H1 (cell line): ENCODE measurements at regions not wholly inside any gene's neighbourhood (a gene's known extent, or its start where the extent isn't known, plus 50 kb on each side); places are given as distances from the start of the nearest gene placed in this dataset.

ENCODE experiments used
- CTCF ChIA-PET: fragments of 300-600 bp; sonication (Branson Sonifier 250); formaldehyde crosslinking; loops from one replicate; lab custom pipeline; 2021; ENCODE audit not compliant: partially characterized antibody; lab: Charles Lee
- POLR2A ChIA-PET: fragments of 300-600 bp; sonication (Branson Sonifier 250); formaldehyde crosslinking; loops from one replicate; lab custom pipeline; 2021; ENCODE audit warnings: inconsistent platforms; ENCODE audit not compliant: partially characterized antibody; lab: Charles Lee
- DNase-seq, 2 experiments: peaks; one replicate each; pipeline versions ENCODE4 v3.0.0 to v3.0.0-alpha.2; 2010 to 2022; ENCODE audit warnings: low spot score in 2 of 2, low read depth in 1 of 2, mixed read lengths in 1 of 2
- FAIRE-seq: peaks from 2 replicates; lab custom pipeline; 2011; peaks lifted over from hg19 to GRCh38; lab: Jason Lieb, UNC
- H2AFZ ChIP-seq: 2 replicates; pipeline ENCODE4 v1.8.1; 2012; ENCODE audit warnings: low read length, inconsistent platforms
- H2AK5ac ChIP-seq: 2 replicates; pipeline ENCODE4 v1.6.1; 2013; ENCODE audit warnings: low read depth, low read length
- H2BK120ac ChIP-seq: replicated peaks from 2 replicates; pipeline ENCODE3; 2013; ENCODE audit warnings: low read depth, low read length, inconsistent platforms
- H2BK12ac ChIP-seq: 2 replicates; pipeline ENCODE4 v1.6.1; 2013; ENCODE audit warnings: low read depth, low read length
- H2BK15ac ChIP-seq: 2 replicates; pipeline ENCODE4 v1.6.1; 2013; ENCODE audit warnings: low read length
- H2BK20ac ChIP-seq: 2 replicates; pipeline ENCODE4 v1.6.1; 2013; ENCODE audit warnings: low read length
- H2BK5ac ChIP-seq: 2 replicates; pipeline ENCODE4 v1.6.1; 2013; ENCODE audit warnings: low read depth, low read length
- H3K14ac ChIP-seq: 2 replicates; pipeline ENCODE4 v1.6.1; 2013; ENCODE audit warnings: inconsistent platforms; ENCODE audit not compliant: insufficient read length
- H3K18ac ChIP-seq: 2 replicates; pipeline ENCODE4 v1.6.1; 2013; ENCODE audit warnings: low read length; ENCODE audit errors: extremely low read depth
- H3K23ac ChIP-seq: 2 replicates; pipeline ENCODE4 v1.6.1; 2013; ENCODE audit warnings: inconsistent platforms; ENCODE audit not compliant: insufficient read length
- H3K23me2 ChIP-seq: 2 replicates; pipeline ENCODE4 v1.6.1; 2013; ENCODE audit warnings: low read depth, low read length
- H3K27ac ChIP-seq: 2 replicates; pipeline ENCODE4 v1.6.1; 2011; ENCODE audit warnings: low read depth, low read length, inconsistent platforms
- H3K27me3 ChIP-seq, 4 experiments: replicated peaks in 1 of 4; 1 replicate in 1 of 4; 2 replicates in 3 of 4; pipeline versions ENCODE4 v1.6.1 to v1.8.1; 2011 to 2013; ENCODE audit warnings: low read length in 3 of 4, mild to moderate bottlenecking in 3 of 4, inconsistent platforms in 2 of 4, mixed read lengths in 2 of 4, moderate library complexity in 1 of 4; ENCODE audit not compliant: control insufficient read depth in 3 of 4, insufficient read depth in 3 of 4; ENCODE audit errors: extremely low read depth in 1 of 4
- H3K36me3 ChIP-seq, 4 experiments: 2 replicates each; pipeline versions ENCODE4 v1.6.1 to v1.8.1; 2011 to 2013; ENCODE audit warnings: mild to moderate bottlenecking in 4 of 4, low read length in 3 of 4, moderate library complexity in 2 of 4, control low read depth in 1 of 4, inconsistent platforms in 1 of 4; ENCODE audit not compliant: insufficient read depth in 4 of 4, control insufficient read depth in 2 of 4
- H3K4ac ChIP-seq: replicated peaks from 2 replicates; pipeline ENCODE3; 2013; ENCODE audit warnings: low read length, low read depth, mixed read lengths, inconsistent platforms; ENCODE audit not compliant: insufficient read length
- H3K4me1 ChIP-seq, 4 experiments: replicated peaks in 1 of 4; 1 replicate in 1 of 4; 2 replicates in 3 of 4; pipeline versions ENCODE4 v1.6.1 to v1.8.1; 2011 to 2013; ENCODE audit warnings: low read length in 3 of 4, inconsistent platforms in 2 of 4, mixed read lengths in 1 of 4; ENCODE audit not compliant: insufficient read depth in 4 of 4, control insufficient read depth in 3 of 4
- H3K4me2 ChIP-seq, 2 experiments: 2 replicates each; pipeline versions ENCODE4 v1.6.1 to v1.8.1; 2011 to 2013; ENCODE audit warnings: low read depth in 2 of 2, low read length in 2 of 2, control low read depth in 1 of 2, inconsistent platforms in 1 of 2, mild to moderate bottlenecking in 1 of 2; ENCODE audit not compliant: insufficient read depth in 1 of 2
- H3K4me3 ChIP-seq, 4 experiments: fragments of 200-600, 300-600 bp in 1 of 4; sonication (generic), shearing (Covaris generic), sonication (Bioruptor Twin) in 1 of 4; 2 replicates each; pipeline versions ENCODE4 v1.5.1 to v1.8.1; 2011 to 2016; ENCODE audit warnings: low read length in 4 of 4, low read depth in 3 of 4, control low read depth in 2 of 4, inconsistent platforms in 2 of 4, mild to moderate bottlenecking in 2 of 4, mixed read lengths in 1 of 4, moderate library complexity in 1 of 4; ENCODE audit not compliant: insufficient read depth in 2 of 4; ENCODE audit errors: extremely low read depth in 1 of 4
- H3K56ac ChIP-seq: replicated peaks from 2 replicates; pipeline ENCODE3; 2013; ENCODE audit warnings: low read depth, mild to moderate bottlenecking, mixed read lengths, low read length, inconsistent platforms; ENCODE audit not compliant: insufficient read length
- H3K79me1 ChIP-seq: 2 replicates; pipeline ENCODE4 v1.6.1; 2013; ENCODE audit warnings: low read depth, low read length, control low read depth
- H3K79me2 ChIP-seq, 2 experiments: 2 replicates each; pipeline versions ENCODE4 v1.6.1 to v1.8.1; 2012 to 2013; ENCODE audit warnings: low read length in 2 of 2, mild to moderate bottlenecking in 2 of 2, inconsistent platforms in 1 of 2; ENCODE audit not compliant: insufficient read depth in 2 of 2, control insufficient read depth in 1 of 2
- H3K9ac ChIP-seq, 4 experiments: replicated peaks in 1 of 4; 1 replicate in 1 of 4; 2 replicates in 3 of 4; pipeline versions ENCODE4 v1.6.1 to v1.8.1; 2011 to 2013; ENCODE audit warnings: low read depth in 3 of 4, low read length in 3 of 4, control low read depth in 2 of 4, mild to moderate bottlenecking in 2 of 4, moderate library complexity in 2 of 4, inconsistent platforms in 1 of 4; ENCODE audit errors: extremely low read depth in 1 of 4
- H3K9me3 ChIP-seq, 2 experiments: 2 replicates each; pipeline versions ENCODE4 v1.6.1 to v1.8.1; 2012 to 2013; ENCODE audit warnings: mild to moderate bottlenecking in 2 of 2, moderate library complexity in 2 of 2, control low read depth in 1 of 2, inconsistent platforms in 1 of 2, low read depth in 1 of 2, low read length in 1 of 2, mixed read lengths in 1 of 2; ENCODE audit not compliant: insufficient read depth in 2 of 2
- H4K20me1 ChIP-seq, 2 experiments: replicated peaks in 1 of 2; 2 replicates each; pipeline versions ENCODE3 to v1.8.1; 2011 to 2013; ENCODE audit warnings: inconsistent platforms in 2 of 2, low read length in 2 of 2, mild to moderate bottlenecking in 1 of 2; ENCODE audit not compliant: insufficient read depth in 2 of 2, control insufficient read depth in 1 of 2
- H4K5ac ChIP-seq: 2 replicates; pipeline ENCODE4 v1.6.1; 2013; ENCODE audit warnings: low read length, low read depth, mixed read lengths, inconsistent platforms; ENCODE audit not compliant: insufficient read length
- H4K8ac ChIP-seq: 2 replicates; pipeline ENCODE4 v1.8.0; 2013; ENCODE audit warnings: mild to moderate bottlenecking, moderate library complexity, low read length, inconsistent platforms; ENCODE audit not compliant: insufficient read depth; ENCODE audit errors: extremely low read depth
- H4K91ac ChIP-seq: replicated peaks from 2 replicates; pipeline ENCODE3; 2013; ENCODE audit warnings: low read length, mixed read lengths, inconsistent platforms; ENCODE audit not compliant: insufficient read length
- KDM5A ChIP-seq: fragments of 200-600 bp; IDR thresholded peaks from 2 replicates; pipeline ENCODE4 v1.7.1; 2012; ENCODE audit warnings: mild to moderate bottlenecking, low read length, inconsistent platforms, mixed read lengths
- YY1 ChIP-seq: IDR thresholded peaks from 2 replicates; pipeline ENCODE4 v1.6.1; 2011; ENCODE audit warnings: low read depth, mild to moderate bottlenecking, low read length

- Histone ChIP-seq H3K18ac (no peak overlapping the region), H2AFZ (no peak overlapping the region), H2BK5ac (no peak overlapping the region), H3K56ac (no peak overlapping the region), H4K8ac (no peak overlapping the region), H2BK120ac (no peak overlapping the region), H4K5ac (no peak overlapping the region), H3K79me2 (no peaks in the 10 kb centered on the region), H3K9me3 (no peaks in the 10 kb centered on the region; a peak in 1 of 4 replicates), H3K4me1 (no peaks in the 10 kb centered on the region), H3K4ac (no peak overlapping the region), H3K14ac (no peak overlapping the region), H3K27ac (no peak overlapping the region), H2BK15ac (no peak overlapping the region), H4K91ac (no peak overlapping the region), H3K23ac (no peak overlapping the region), H4K20me1 (no peaks in the 10 kb centered on the region), H2BK12ac (no peak overlapping the region), H3K79me1 (no peaks in the 10 kb centered on the region), H3K4me2 (no peak overlapping the region), H3K36me3 (no peaks in the 10 kb centered on the region), H3K23me2 (no peaks in the 10 kb centered on the region), H2AK5ac (no peak overlapping the region), H2BK20ac (no peak overlapping the region), H3K9ac (no peak overlapping the region), H3K4me3 (no peak overlapping the region), H3K27me3 (no peaks in the 10 kb centered on the region)
- ChIA-PET CTCF (no interaction called here), POLR2A (no interaction called here)
- FAIRE-seq: no peak
- no peak for DNase-seq
- no peak for TF ChIP-seq KDM5A
- no peak for TF ChIP-seq YY1
Measured at GRCh38 chr12:47530050-47530449, 175.8 kb downstream of the RPAP3 start.
